DND-41 (cell line): ENCODE measurements at regions not wholly inside any gene's neighbourhood (a gene's known extent, or its start where the extent isn't known, plus 50 kb on each side); places are given as distances from the start of the nearest gene placed in this dataset.

ENCODE experiments used
- ATAC-seq: fragments of 200-7000 bp; cut with Tn5 transposase; 3 replicates; pipeline ENCODE4 v1.9.1; 2021; ENCODE audit warnings: low read depth; ENCODE audit not compliant: insufficient read depth
- DNase-seq: peaks from one replicate; pipeline ENCODE4 v3.0.0-alpha.2; 2020
- H2AFZ ChIP-seq: 2 replicates; pipeline ENCODE4 v1.6.0; 2012; ENCODE audit warnings: low read depth, low read length
- H3K27ac ChIP-seq: 2 replicates; pipeline ENCODE4 v1.5.1; 2012; ENCODE audit warnings: low read length, inconsistent platforms
- H3K27me3 ChIP-seq: fragments of 200-600 bp; sonication (generic); 2 replicates; pipeline ENCODE4 v1.6.0; 2012; ENCODE audit warnings: low read length, mild to moderate bottlenecking, inconsistent platforms; ENCODE audit not compliant: insufficient read depth, poor library complexity
- H3K36me3 ChIP-seq: 2 replicates; pipeline ENCODE4 v1.5.1; 2012; ENCODE audit warnings: low read length, inconsistent platforms; ENCODE audit not compliant: insufficient read depth
- H3K4me1 ChIP-seq: 2 replicates; pipeline ENCODE4 v1.5.1; 2012; ENCODE audit warnings: mild to moderate bottlenecking, low read length; ENCODE audit not compliant: insufficient read depth
- H3K4me2 ChIP-seq: 2 replicates; pipeline ENCODE4 v1.6.0; 2012; ENCODE audit warnings: mild to moderate bottlenecking, moderate library complexity, low read length, inconsistent platforms; ENCODE audit not compliant: insufficient read depth
- H3K4me3 ChIP-seq, 2 experiments: fragments of 200-600 bp in 1 of 2; shearing (Covaris generic) in 1 of 2; 2 replicates each; pipeline ENCODE4 v1.5.1; 2012 to 2016; ENCODE audit warnings: inconsistent platforms in 2 of 2, low read length in 2 of 2, mild to moderate bottlenecking in 2 of 2, low read depth in 1 of 2, moderate library complexity in 1 of 2
- H3K79me2 ChIP-seq: 2 replicates; pipeline ENCODE4 v1.6.0; 2012; ENCODE audit warnings: low read length, inconsistent platforms; ENCODE audit not compliant: insufficient read depth
- H3K9ac ChIP-seq: 2 replicates; pipeline ENCODE4 v1.6.0; 2012; ENCODE audit warnings: low read depth, mild to moderate bottlenecking, inconsistent platforms, low read length, moderate library complexity
- H3K9me3 ChIP-seq: 2 replicates; pipeline ENCODE4 v1.5.1; 2012; ENCODE audit warnings: low read length, moderate library complexity, mild to moderate bottlenecking, inconsistent platforms; ENCODE audit not compliant: insufficient read depth, severe bottlenecking
- H4K20me1 ChIP-seq: 2 replicates; pipeline ENCODE4 v1.6.0; 2012; ENCODE audit warnings: low read length; ENCODE audit not compliant: insufficient read depth
- EZH2 ChIP-seq: IDR thresholded peaks from 3 replicates; pipeline ENCODE4 v1.6.1; 2012; ENCODE audit warnings: borderline replicate concordance, low read depth, mild to moderate bottlenecking, moderate library complexity, low read length, inconsistent platforms; ENCODE audit not compliant: severe bottlenecking
- TF ChIP-seq, protein P1 (sequence below): IDR thresholded peaks from 2 replicates; pipeline ENCODE4 v1.5.1; 2012; ENCODE audit warnings: borderline replicate concordance, low read length, moderate library complexity, mild to moderate bottlenecking; ENCODE audit not compliant: poor library complexity, severe bottlenecking; ENCODE audit errors: extremely low read depth

DNA sequence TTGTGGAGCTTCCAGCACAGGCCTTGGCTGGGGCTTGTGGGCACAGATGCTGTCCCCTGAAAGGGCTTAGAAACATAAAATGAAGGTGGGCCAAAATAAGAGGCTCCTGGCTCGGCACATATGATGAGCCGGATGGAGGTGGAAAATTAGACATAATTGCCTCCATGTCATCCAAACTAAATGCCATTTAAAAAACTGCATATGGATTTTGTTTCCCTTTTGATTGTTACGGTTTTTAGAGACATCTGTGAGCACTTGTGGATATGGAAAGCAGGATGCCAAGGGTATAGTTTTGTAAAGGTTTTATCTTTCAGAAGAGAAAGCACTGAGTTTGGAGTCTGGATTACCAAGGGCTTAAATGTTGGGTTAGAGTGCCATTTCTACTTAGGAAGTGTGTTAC lies 498.3 kb downstream of the RIT2 start:
- no peak overlapping the region for H3K27ac ChIP-seq
- H3K9me3 ChIP-seq: no peaks in the 10 kb centered on the region
- no peak for DNase-seq
- TF ChIP-seq, protein P1, sequence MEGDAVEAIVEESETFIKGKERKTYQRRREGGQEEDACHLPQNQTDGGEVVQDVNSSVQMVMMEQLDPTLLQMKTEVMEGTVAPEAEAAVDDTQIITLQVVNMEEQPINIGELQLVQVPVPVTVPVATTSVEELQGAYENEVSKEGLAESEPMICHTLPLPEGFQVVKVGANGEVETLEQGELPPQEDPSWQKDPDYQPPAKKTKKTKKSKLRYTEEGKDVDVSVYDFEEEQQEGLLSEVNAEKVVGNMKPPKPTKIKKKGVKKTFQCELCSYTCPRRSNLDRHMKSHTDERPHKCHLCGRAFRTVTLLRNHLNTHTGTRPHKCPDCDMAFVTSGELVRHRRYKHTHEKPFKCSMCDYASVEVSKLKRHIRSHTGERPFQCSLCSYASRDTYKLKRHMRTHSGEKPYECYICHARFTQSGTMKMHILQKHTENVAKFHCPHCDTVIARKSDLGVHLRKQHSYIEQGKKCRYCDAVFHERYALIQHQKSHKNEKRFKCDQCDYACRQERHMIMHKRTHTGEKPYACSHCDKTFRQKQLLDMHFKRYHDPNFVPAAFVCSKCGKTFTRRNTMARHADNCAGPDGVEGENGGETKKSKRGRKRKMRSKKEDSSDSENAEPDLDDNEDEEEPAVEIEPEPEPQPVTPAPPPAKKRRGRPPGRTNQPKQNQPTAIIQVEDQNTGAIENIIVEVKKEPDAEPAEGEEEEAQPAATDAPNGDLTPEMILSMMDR: no peak
- no peak for TF ChIP-seq EZH2
- H3K36me3 ChIP-seq: no peaks in the 10 kb centered on the region
- no peak for ATAC-seq
- no peaks in the 10 kb centered on the region for H3K4me1 ChIP-seq
- H4K20me1 ChIP-seq: no peaks in the 10 kb centered on the region
- H2AFZ ChIP-seq: no peak overlapping the region
- no peaks in the 10 kb centered on the region for H3K79me2 ChIP-seq
- H3K27me3 ChIP-seq: no peaks in the 10 kb centered on the region
- no peak overlapping the region for H3K4me2 ChIP-seq
- H3K4me3 ChIP-seq: no peak overlapping the region
- no peak overlapping the region for H3K9ac ChIP-seq

DNA sequence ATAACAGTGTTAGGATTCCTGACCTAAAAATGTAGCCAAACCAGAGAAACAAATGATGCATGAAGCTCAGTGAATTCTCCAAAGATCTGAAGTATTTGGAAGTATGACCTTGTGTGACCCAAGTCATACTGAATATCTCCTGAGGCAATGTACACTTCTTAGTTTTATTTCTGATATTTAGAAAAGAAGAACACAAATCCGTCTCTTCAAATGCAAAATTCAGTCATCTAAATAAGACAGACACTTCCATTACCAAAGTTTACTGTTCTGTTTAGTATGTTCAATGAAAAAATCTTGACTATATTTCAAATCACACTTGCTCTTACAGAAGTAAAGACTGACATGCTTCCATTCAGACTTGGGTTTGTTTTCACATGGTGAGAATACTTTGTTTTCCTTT lies 495.7 kb downstream of the RIT2 start:
- Histone ChIP-seq H3K79me2 (no peaks in the 10 kb centered on the region), H2AFZ (no peak overlapping the region), H3K27me3 (no peaks in the 10 kb centered on the region), H4K20me1 (no peaks in the 10 kb centered on the region), H3K4me1 (no peaks in the 10 kb centered on the region), H3K36me3 (no peaks in the 10 kb centered on the region), H3K4me2 (no peak overlapping the region), H3K9me3 (no peaks in the 10 kb centered on the region), H3K27ac (no peak overlapping the region), H3K4me3 (no peak overlapping the region), H3K9ac (no peak overlapping the region)
- no peak for ATAC-seq
- TF ChIP-seq EZH2: no peak
- TF ChIP-seq, protein P1: no peak
- no peak for DNase-seq

DNA sequence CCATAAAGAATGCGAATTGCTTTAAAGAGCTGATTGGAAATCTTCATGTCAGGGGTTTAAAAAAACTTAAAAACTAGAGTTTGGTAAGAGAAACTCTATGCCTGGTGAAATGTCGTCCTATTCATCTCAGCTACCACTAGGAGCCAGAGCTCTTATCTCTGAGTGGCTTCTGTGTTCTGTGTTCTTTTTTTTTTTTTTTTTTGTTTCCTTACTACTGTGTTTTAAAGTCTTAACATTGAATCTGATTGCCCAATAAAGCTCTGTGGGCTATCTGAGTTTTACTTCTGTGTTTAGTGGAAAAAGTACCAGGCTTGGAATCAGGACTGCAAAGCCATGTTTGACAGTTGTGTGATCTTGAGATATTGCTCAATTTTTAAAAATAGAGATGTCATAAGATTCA lies 494.8 kb downstream of the RIT2 start:
- no peaks in the 10 kb centered on the region for H3K36me3 ChIP-seq
- TF ChIP-seq, protein P1: no peak
- TF ChIP-seq EZH2: no peak
- no peak overlapping the region for H3K9ac ChIP-seq
- no peaks in the 10 kb centered on the region for H3K4me1 ChIP-seq
- no peak for DNase-seq
- no peaks in the 10 kb centered on the region for H3K79me2 ChIP-seq
- no peak overlapping the region for H3K27ac ChIP-seq
- H4K20me1 ChIP-seq: no peaks in the 10 kb centered on the region
- no peaks in the 10 kb centered on the region for H3K9me3 ChIP-seq
- no peak overlapping the region for H3K4me3 ChIP-seq
- no peak for ATAC-seq
- no peak overlapping the region for H2AFZ ChIP-seq
- no peaks in the 10 kb centered on the region for H3K27me3 ChIP-seq
- no peak overlapping the region for H3K4me2 ChIP-seq

DNA sequence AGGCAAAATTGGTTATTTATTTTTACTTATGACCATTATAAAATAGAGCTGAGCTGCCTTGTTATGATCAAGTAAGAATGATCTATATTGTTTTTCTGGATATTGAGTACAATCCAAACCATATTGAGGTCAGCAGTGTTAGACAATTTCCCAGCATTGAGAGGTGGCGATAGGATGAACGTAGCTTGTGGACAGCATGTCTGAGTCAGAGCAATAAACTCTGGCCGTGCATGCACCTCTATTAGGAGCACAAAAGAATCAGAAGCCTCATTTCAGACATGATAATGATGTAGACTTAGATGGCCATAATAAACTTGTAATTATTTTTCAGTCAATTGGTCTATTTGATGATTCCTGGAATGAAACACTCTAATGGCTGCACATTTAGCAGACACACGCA lies 491.6 kb downstream of the RIT2 start:
- H3K9ac ChIP-seq: no peak overlapping the region
- H3K79me2 ChIP-seq: no peaks in the 10 kb centered on the region
- no peaks in the 10 kb centered on the region for H3K27me3 ChIP-seq
- no peaks in the 10 kb centered on the region for H3K9me3 ChIP-seq
- no peak overlapping the region for H2AFZ ChIP-seq
- H4K20me1 ChIP-seq: no peaks in the 10 kb centered on the region
- H3K4me2 ChIP-seq: no peak overlapping the region
- H3K36me3 ChIP-seq: no peaks in the 10 kb centered on the region
- ATAC-seq (no peak), DNase-seq (no peak)
- H3K4me3 ChIP-seq: no peak overlapping the region
- H3K4me1 ChIP-seq: no peaks in the 10 kb centered on the region
- no peak for TF ChIP-seq EZH2
- TF ChIP-seq, protein P1: no peak
- H3K27ac ChIP-seq: no peak overlapping the region
